SU-DHL-6 (cell line): ENCODE measurements at regions not wholly inside any gene's neighbourhood (a gene's known extent, or its start where the extent isn't known, plus 50 kb on each side); places are given as distances from the start of the nearest gene placed in this dataset.

ENCODE experiments used
- H2AFZ ChIP-seq: fragments of 200-600 bp; sonication (generic); 2 replicates; pipeline ENCODE4 v1.6.1; 2014; ENCODE audit warnings: low read depth, mild to moderate bottlenecking, moderate library complexity, mixed read lengths, antibody characterized with exemption, low read length; ENCODE audit not compliant: severe bottlenecking
- H3F3A ChIP-seq: fragments of 200-600 bp; shearing (Covaris generic); 2 replicates; pipeline ENCODE4 v1.6.0; 2016; ENCODE audit warnings: antibody characterized with exemption, mild to moderate bottlenecking; ENCODE audit not compliant: insufficient read depth
- H3K27ac ChIP-seq: fragments of 200-600 bp; sonication (generic); 2 replicates; pipeline ENCODE4 v1.5.1; 2016; ENCODE audit warnings: low read depth, mild to moderate bottlenecking, low read length, moderate library complexity, mixed read lengths
- H3K27me3 ChIP-seq: fragments of 200-600 bp; sonication (generic), shearing (Covaris generic); 2 replicates; pipeline ENCODE4 v1.6.0; 2014; ENCODE audit warnings: mild to moderate bottlenecking, low read length
- H3K36me3 ChIP-seq: fragments of 200-600 bp; sonication (generic); 2 replicates; pipeline ENCODE4 v1.6.1; 2014; ENCODE audit warnings: mild to moderate bottlenecking, low read length, mixed read lengths
- H3K4me2 ChIP-seq: fragments of 300-600, 200-600 bp; shearing (Covaris generic), sonication (generic); 2 replicates; pipeline ENCODE4 v1.6.0; 2014; ENCODE audit warnings: low read length, low read depth, mild to moderate bottlenecking; ENCODE audit not compliant: poor library complexity, severe bottlenecking
- H3K4me3 ChIP-seq: fragments of 200-600 bp; sonication (generic); 2 replicates; pipeline ENCODE4 v1.5.1; 2014; ENCODE audit warnings: antibody characterized with exemption, low read length, mild to moderate bottlenecking, mixed read lengths; ENCODE audit not compliant: insufficient read depth, poor library complexity, severe bottlenecking
- H3K79me2 ChIP-seq: fragments of 200-600 bp; sonication (generic); 2 replicates; pipeline ENCODE4 v1.6.1; 2014; ENCODE audit warnings: mild to moderate bottlenecking, low read length, moderate library complexity; ENCODE audit not compliant: insufficient read depth
- H3K9ac ChIP-seq: fragments of 200-600 bp; sonication (generic); 2 replicates; pipeline ENCODE4 v1.7.0; 2014; ENCODE audit warnings: mild to moderate bottlenecking, low read length
- H3K9me2 ChIP-seq: fragments of 200-600 bp; sonication (generic); replicated peaks from 2 replicates; pipeline ENCODE4 v1.6.1; 2014; ENCODE audit warnings: low read length; ENCODE audit not compliant: insufficient read depth
- H3K9me3 ChIP-seq: fragments of 200-600 bp; sonication (generic); 2 replicates; pipeline ENCODE4 v1.6.1; 2014; ENCODE audit warnings: low read length, mixed read lengths; ENCODE audit not compliant: insufficient read depth
- H4K20me1 ChIP-seq: fragments of 200-600 bp; sonication (generic); 2 replicates; pipeline ENCODE4 v1.6.1; 2014; ENCODE audit warnings: low read depth, mild to moderate bottlenecking, antibody characterized with exemption, low read length, moderate library complexity, mixed read lengths
- EZH2phosphoT487 ChIP-seq: fragments of 200-600 bp; sonication (generic), shearing (Covaris generic); conservative IDR thresholded peaks from 2 replicates; pipeline ENCODE4 v1.6.1; 2018; ENCODE audit warnings: mild to moderate bottlenecking, antibody characterized with exemption, low read length, moderate library complexity, mixed read lengths
- TF ChIP-seq, protein P1 (sequence below): fragments of 200-600 bp; sonication (generic); IDR thresholded peaks from one replicate; pipeline ENCODE4 v1.5.1; 2017; ENCODE audit warnings: antibody characterized with exemption, mild to moderate bottlenecking, low read length, moderate library complexity; ENCODE audit not compliant: insufficient read depth, poor library complexity, severe bottlenecking

DNA sequence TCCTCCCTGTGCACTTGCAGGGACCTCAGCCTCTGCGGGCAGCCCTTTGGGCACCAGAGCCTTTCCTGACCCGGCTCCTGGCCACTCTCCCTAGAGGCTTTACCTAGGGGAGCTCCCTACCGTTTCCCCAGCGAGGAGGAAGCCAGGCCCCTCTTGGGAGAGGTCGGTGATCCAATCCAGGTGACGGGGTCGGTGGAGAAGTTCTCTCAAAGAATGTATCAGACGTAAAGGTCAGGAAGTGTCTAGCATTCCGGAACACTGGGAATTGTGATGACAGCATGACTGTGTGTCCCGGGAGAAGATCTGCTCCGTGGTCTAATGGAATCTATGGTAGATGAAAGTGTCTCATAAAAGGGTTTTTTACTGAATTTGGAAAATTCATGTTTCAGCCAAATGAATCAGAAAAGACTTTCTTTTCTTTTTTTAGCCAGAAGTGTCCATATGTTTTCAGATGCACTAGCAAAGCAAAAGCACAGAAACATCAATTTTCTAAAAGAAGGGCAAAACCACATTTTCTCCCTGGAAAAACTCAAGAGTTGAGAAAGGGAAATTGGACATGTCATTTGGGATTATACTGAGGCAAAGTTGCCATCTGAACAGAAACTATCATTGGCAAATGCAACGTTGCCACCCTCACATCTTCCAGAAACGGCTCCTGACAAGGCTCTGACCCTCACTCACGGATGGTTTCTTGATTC, 289.4 kb downstream of the THBS2 start:
- H3K4me3 ChIP-seq = no peak overlapping the region
- no peaks in the 10 kb centered on the region for H3K27me3 ChIP-seq
- no peak overlapping the region for H2AFZ ChIP-seq
- no peaks in the 10 kb centered on the region for H3K79me2 ChIP-seq
- TF ChIP-seq EZH2phosphoT487 = no peak
- TF ChIP-seq, protein P1, sequence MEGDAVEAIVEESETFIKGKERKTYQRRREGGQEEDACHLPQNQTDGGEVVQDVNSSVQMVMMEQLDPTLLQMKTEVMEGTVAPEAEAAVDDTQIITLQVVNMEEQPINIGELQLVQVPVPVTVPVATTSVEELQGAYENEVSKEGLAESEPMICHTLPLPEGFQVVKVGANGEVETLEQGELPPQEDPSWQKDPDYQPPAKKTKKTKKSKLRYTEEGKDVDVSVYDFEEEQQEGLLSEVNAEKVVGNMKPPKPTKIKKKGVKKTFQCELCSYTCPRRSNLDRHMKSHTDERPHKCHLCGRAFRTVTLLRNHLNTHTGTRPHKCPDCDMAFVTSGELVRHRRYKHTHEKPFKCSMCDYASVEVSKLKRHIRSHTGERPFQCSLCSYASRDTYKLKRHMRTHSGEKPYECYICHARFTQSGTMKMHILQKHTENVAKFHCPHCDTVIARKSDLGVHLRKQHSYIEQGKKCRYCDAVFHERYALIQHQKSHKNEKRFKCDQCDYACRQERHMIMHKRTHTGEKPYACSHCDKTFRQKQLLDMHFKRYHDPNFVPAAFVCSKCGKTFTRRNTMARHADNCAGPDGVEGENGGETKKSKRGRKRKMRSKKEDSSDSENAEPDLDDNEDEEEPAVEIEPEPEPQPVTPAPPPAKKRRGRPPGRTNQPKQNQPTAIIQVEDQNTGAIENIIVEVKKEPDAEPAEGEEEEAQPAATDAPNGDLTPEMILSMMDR = no peak
- H3K4me2 ChIP-seq = no peak overlapping the region
- no peak overlapping the region for H3K27ac ChIP-seq
- no peaks in the 10 kb centered on the region for H3K36me3 ChIP-seq
- H3F3A ChIP-seq = no peaks in the 10 kb centered on the region
- H3K9me2 ChIP-seq = no peaks in the 10 kb centered on the region
- H3K9ac ChIP-seq = no peak overlapping the region
- no peaks in the 10 kb centered on the region for H3K9me3 ChIP-seq
- no peaks in the 10 kb centered on the region for H4K20me1 ChIP-seq

DNA sequence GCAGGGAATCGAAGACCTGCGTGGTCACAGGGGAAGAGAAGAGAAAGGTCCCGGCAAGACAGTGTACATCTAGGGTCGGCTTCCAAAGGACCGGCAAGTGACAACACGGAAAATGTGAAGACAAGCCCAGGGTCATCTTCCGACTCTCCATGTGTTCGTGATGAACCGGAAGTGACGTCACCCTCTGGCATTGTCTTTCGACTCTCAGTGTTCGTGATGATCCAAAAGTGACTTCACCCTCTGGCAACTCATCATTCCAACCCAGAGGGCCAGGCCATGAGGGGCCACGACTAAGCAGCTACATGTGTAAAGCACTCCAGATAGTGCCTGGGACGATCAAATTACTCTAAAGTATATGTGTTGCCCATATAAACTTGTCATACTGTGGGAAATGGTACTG, 290.8 kb downstream of the THBS2 start:
- Histone ChIP-seq H3K36me3 (no peaks in the 10 kb centered on the region), H3K27me3 (no peaks in the 10 kb centered on the region), H3K9me3 (no peaks in the 10 kb centered on the region), H3F3A (no peaks in the 10 kb centered on the region), H3K27ac (no peak overlapping the region), H3K9ac (no peak overlapping the region), H3K9me2 (no peaks in the 10 kb centered on the region), H3K4me2 (no peak overlapping the region), H3K79me2 (no peaks in the 10 kb centered on the region), H2AFZ (no peak overlapping the region), H3K4me3 (no peak overlapping the region), H4K20me1 (no peaks in the 10 kb centered on the region)
- TF ChIP-seq, protein P1 = no peak
- TF ChIP-seq EZH2phosphoT487 = no peak

DNA sequence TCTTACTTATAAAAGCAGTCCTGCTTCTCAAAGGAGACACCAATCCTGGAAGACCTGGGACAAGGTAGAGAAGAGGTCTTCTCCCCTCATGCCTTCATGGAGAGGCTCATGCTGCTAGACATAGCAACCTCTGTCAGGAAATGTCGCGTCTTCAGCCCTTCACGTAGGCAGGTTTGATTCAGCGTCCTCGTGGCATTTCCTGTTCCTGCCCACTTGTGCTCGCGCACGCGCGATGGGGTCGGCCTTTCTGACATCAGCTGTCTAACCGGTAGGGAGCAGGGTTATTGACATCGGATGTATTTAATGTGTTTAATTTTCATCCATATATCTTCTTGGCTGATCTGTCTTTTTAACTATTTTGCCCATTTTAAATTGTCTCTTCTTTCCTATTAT, 292.4 kb downstream of the THBS2 start:
- Histone ChIP-seq H2AFZ (no peak overlapping the region), H3K27me3 (no peaks in the 10 kb centered on the region), H3K9me3 (no peaks in the 10 kb centered on the region), H3K9ac (no peak overlapping the region), H3F3A (no peaks in the 10 kb centered on the region), H3K36me3 (no peaks in the 10 kb centered on the region), H3K4me2 (no peak overlapping the region), H3K27ac (no peak overlapping the region), H3K9me2 (no peaks in the 10 kb centered on the region), H3K4me3 (no peak overlapping the region), H4K20me1 (no peaks in the 10 kb centered on the region), H3K79me2 (no peaks in the 10 kb centered on the region)
- TF ChIP-seq EZH2phosphoT487 = no peak
- TF ChIP-seq, protein P1 = no peak
